ENCODE measurements at regions not wholly inside any gene's neighbourhood (a gene's known extent, or its start where the extent isn't known, plus 50 kb on each side); places are given as distances from the start of the nearest gene placed in this dataset.
A peak's percentile ranks its signal among the peaks of the same experiment; 100 is the strongest.

GRCh38 chr4:38242822-38243387, 282.7 kb downstream of the PTTG2 start (continued):
- TF ChIP-seq MLLT1 (IDR thresholded peaks at IDR 0.05) (no peak), ZBTB11 (CRISPR knock-in tag; IDR thresholded peaks at IDR 0.05) (peak in 1 of 3 experiments; percentile 49; a peak in 2 of 6 replicates), TAF15 (IDR thresholded peaks at IDR 0.05; ENCODE audit: low read depth, low read length) (no peak), DPF2 (IDR thresholded peaks at IDR 0.05) (peak; percentile 89), RBM14 (IDR thresholded peaks at IDR 0.05; ENCODE audit: borderline replicate concordance, insufficient read depth, low read depth, low read length) (no peak), XRCC5 (IDR thresholded peaks at IDR 0.05; ENCODE audit: low read depth, low read length) (0 out of 2 replicates have a peak, but pooled peaks have one; percentile 29), HDAC3 (IDR thresholded peaks at IDR 0.05; ENCODE audit: borderline replicate concordance, partially characterized antibody) (peak; percentile 66), CCAR2 (IDR thresholded peaks at IDR 0.05; ENCODE audit: low read depth, low read length) (no peak), FOXJ2 (tag; IDR thresholded peaks at IDR 0.05) (peak; percentile 91), VEZF1 (CRISPR knock-in tag; IDR thresholded peaks at IDR 0.05) (peak; percentile 58), RHOXF2B (CRISPR knock-in tag; conservative IDR thresholded peaks at IDR 0.05) (no peak), KAT8 (IDR thresholded peaks at IDR 0.05; ENCODE audit: low read depth) (no peak), SMARCC2 (IDR thresholded peaks at IDR 0.05; ENCODE audit: low read depth) (peak; percentile 38; the same call in 1 of the 2 replicates), CEBPZ (IDR thresholded peaks at IDR 0.05; ENCODE audit: borderline replicate concordance, low read depth, low read length) (no peak), PTBP1 (IDR thresholded peaks at IDR 0.05; ENCODE audit: low read depth, low read length) (no peak), ZFP36 (IDR thresholded peaks at IDR 0.05; ENCODE audit: low read depth, low read length, partially characterized antibody) (peak; percentile 35), CAMTA2 (CRISPR knock-in tag; conservative IDR thresholded peaks at IDR 0.05) (no peak), BRCA1 (IDR thresholded peaks at IDR 0.05) (no peak), BRCA1 (CRISPR knock-in tag; IDR thresholded peaks at IDR 0.05) (no peak)

All from K562 (cell line).